NCI-H1048 (cell line): ENCODE measurements at regions not wholly inside any gene's neighbourhood (a gene's known extent, or its start where the extent isn't known, plus 50 kb on each side); places are given as distances from the start of the nearest gene placed in this dataset.
A peak's percentile ranks its signal among the peaks of the same experiment; 100 is the strongest.
"Not testable (repeated sequence)": the region's sequence is repeated elsewhere in the genome, so short reads cannot be mapped to it uniquely, and the experiment has no call there.

Experiments used
- DNase-seq: peaks from one replicate; lab custom pipeline; 2025; lab: John Stamatoyannopoulos, UW

- no peak for DNase-seq
Observed at GRCh38 chr9:75780185-75780584, 110.3 kb upstream of the PCSK5 start.

GRCh38 chr9:75788006-75788634 lies 102.4 kb upstream of the PCSK5 start:
- DNase-seq = no peak

GRCh38 chr9:75797085-75797580 lies 93.3 kb upstream of the PCSK5 start:
- DNase-seq = no peak

GRCh38 chr9:75798505-75798904 lies 92.0 kb upstream of the PCSK5 start:
- DNase-seq = no peak

GRCh38 chr9:75803130-75803529 lies 87.3 kb upstream of the PCSK5 start:
- DNase-seq = no peak

- DNase-seq = no peak
Observed at GRCh38 chr9:75810063-75810462, 80.4 kb upstream of the PCSK5 start.

- no peak for DNase-seq
Observed at GRCh38 chr9:75811692-75812091, 78.8 kb upstream of the PCSK5 start.

- no peak for DNase-seq
Observed at GRCh38 chr9:75812141-75812540, 78.3 kb upstream of the PCSK5 start.

GRCh38 chr9:75814667-75815066 lies 75.8 kb upstream of the PCSK5 start:
- no peak for DNase-seq

GRCh38 chr9:75820471-75821115 lies 69.9 kb upstream of the PCSK5 start:
- DNase-seq = not testable (repeated sequence)

- no peak for DNase-seq
Observed at GRCh38 chr9:75823151-75823550, 67.3 kb upstream of the PCSK5 start.

GRCh38 chr9:75824816-75825568 lies 65.5 kb upstream of the PCSK5 start:
- no peak for DNase-seq

- DNase-seq = peak; percentile 9
Observed at GRCh38 chr9:75826314-75826713, 64.2 kb upstream of the PCSK5 start.

- no peak for DNase-seq
Observed at GRCh38 chr9:75830303-75830702, 60.2 kb upstream of the PCSK5 start.

- no peak for DNase-seq
Observed at GRCh38 chr9:75833778-75834177, 56.7 kb upstream of the PCSK5 start.

- no peak for DNase-seq
Observed at GRCh38 chr9:75834878-75835277, 55.6 kb upstream of the PCSK5 start.
